K562 (cell line): ENCODE measurements at regions not wholly inside any gene's neighbourhood (a gene's known extent, or its start where the extent isn't known, plus 50 kb on each side); places are given as distances from the start of the nearest gene placed in this dataset.

Experiments
- ATAC-seq: fragments of 200-7000 bp; cut with Tn5 transposase; 3 replicates; pipeline ENCODE4 v1.9.1; 2020; ENCODE audit warnings: moderate library complexity
- BruUV-seq: library from RNA; stranded (reverse); fragments of 400-500 nt; replicated peaks from 2 replicates; lab custom pipeline; 2021; lab: Mats Ljungman, UMichigan
- CTCF ChIA-PET: fragments of 300-600 bp; formaldehyde crosslinking; extraction: SDS; loops from one replicate; lab custom pipeline; 2021; ENCODE audit warnings: low intra/inter-chr PET ratio; lab: Yijun Ruan, JAX
- POLR2A ChIA-PET: fragments of 300-600, 350-650 bp; sonication (Branson Sonifier 250); formaldehyde crosslinking; extraction: SDS; loops from one replicate; lab custom pipeline; 2021; ENCODE audit warnings: antibody characterized with exemption, inconsistent platforms; lab: Yijun Ruan, JAX
- DNase-seq, 4 experiments: peaks; one replicate each; pipeline versions ENCODE4 v3.0.0 to v3.0.0-alpha.2; 2011 to 2018; ENCODE audit warnings: low spot score in 3 of 4, mixed read lengths in 3 of 4; ENCODE audit errors: extremely low read depth in 1 of 4
- FAIRE-seq: peaks from 2 replicates; lab custom pipeline; 2011; peaks lifted over from hg19 to GRCh38; lab: Jason Lieb, UNC
- H2AFZ ChIP-seq: 2 replicates; pipeline ENCODE4 v1.6.0; 2011; ENCODE audit warnings: low read depth, low read length, control low read depth, inconsistent platforms
- H3K27ac ChIP-seq: fragments of 200-600 bp; 3 replicates; pipeline ENCODE4 v1.8.0; 2011; ENCODE audit warnings: low read depth, mild to moderate bottlenecking, control low read depth, inconsistent platforms, low read length, moderate library complexity, mixed read lengths; ENCODE audit errors: extremely low read depth
- H3K27me3 ChIP-seq, 2 experiments: fragments of 300-600 bp in 1 of 2; 2 replicates in 1 of 2; 3 replicates in 1 of 2; pipeline versions ENCODE4 v1.6.0 to v1.8.0; 2011; ENCODE audit warnings: inconsistent platforms in 2 of 2, low read length in 2 of 2, mild to moderate bottlenecking in 1 of 2, mixed read lengths in 1 of 2, moderate library complexity in 1 of 2; ENCODE audit not compliant: control insufficient read depth in 2 of 2, insufficient read depth in 2 of 2
- H3K36me3 ChIP-seq: fragments of 300-600 bp; 3 replicates; pipeline ENCODE4 v1.8.0; 2011; ENCODE audit warnings: mild to moderate bottlenecking, low read length, inconsistent platforms; ENCODE audit not compliant: control insufficient read depth, insufficient read depth
- H3K4me1 ChIP-seq, 2 experiments: fragments of 200-600 bp in 1 of 2; replicated peaks in 1 of 2; 2 replicates in 1 of 2; 3 replicates in 1 of 2; pipeline versions ENCODE4 v1.5.1 to v1.8.0; 2011; ENCODE audit warnings: inconsistent platforms in 2 of 2, low read length in 2 of 2, mild to moderate bottlenecking in 1 of 2, mixed read lengths in 1 of 2, moderate library complexity in 1 of 2; ENCODE audit not compliant: control insufficient read depth in 2 of 2, insufficient read depth in 2 of 2
- H3K4me2 ChIP-seq: 2 replicates; pipeline ENCODE4 v1.6.1; 2011; ENCODE audit warnings: low read length, control low read depth, inconsistent platforms, mixed read lengths; ENCODE audit not compliant: insufficient read depth
- H3K4me3 ChIP-seq: fragments of 200-600 bp; sonication (generic), shearing (Covaris generic); 2 replicates; pipeline ENCODE4 v1.5.1; 2016; ENCODE audit warnings: control low read depth, inconsistent platforms
- H3K79me2 ChIP-seq: fragments of 200-600 bp; 3 replicates; pipeline ENCODE4 v1.8.0; 2011; ENCODE audit warnings: low read length, inconsistent platforms; ENCODE audit not compliant: control insufficient read depth, insufficient read depth
- H3K9ac ChIP-seq, 2 experiments: 2 replicates each; pipeline versions ENCODE4 v1.6.0 to v1.6.1; 2011; ENCODE audit warnings: low read depth in 2 of 2, low read length in 2 of 2, control low read depth in 1 of 2, inconsistent platforms in 1 of 2, mild to moderate bottlenecking in 1 of 2, mixed read lengths in 1 of 2; ENCODE audit not compliant: insufficient read depth in 1 of 2
- H3K9me1 ChIP-seq: one replicate; pipeline ENCODE4 v1.6.0; 2011; ENCODE audit warnings: inconsistent platforms, mild to moderate bottlenecking, low read length, moderate library complexity; ENCODE audit not compliant: control insufficient read depth, insufficient read depth
- H3K9me3 ChIP-seq: replicated peaks from 2 replicates; pipeline ENCODE4 v1.5.1; 2011; ENCODE audit warnings: low read depth, low read length, inconsistent platforms; ENCODE audit not compliant: control insufficient read depth, insufficient read depth
- H4K20me1 ChIP-seq: replicated peaks from 2 replicates; pipeline ENCODE4 v1.6.1; 2011; ENCODE audit warnings: low read length, inconsistent platforms, mixed read lengths; ENCODE audit not compliant: control insufficient read depth, insufficient read depth
- ARNT ChIP-seq, 2 experiments: fragments of 450-650 bp; IDR thresholded peaks; 2 replicates each; pipeline ENCODE4 v1.6.1; 2016; ENCODE audit warnings: mild to moderate bottlenecking in 1 of 2
- HDAC1 ChIP-seq, 2 experiments: fragments of 450-650 bp; IDR thresholded peaks; 2 replicates each; pipeline ENCODE4 v1.6.1; 2016 to 2017; ENCODE audit warnings: inconsistent platforms in 1 of 2, mild to moderate bottlenecking in 1 of 2, moderate library complexity in 1 of 2
- LEF1 ChIP-seq: fragments of 450-650 bp; IDR thresholded peaks from 2 replicates; pipeline ENCODE4 v1.6.1; 2016; ENCODE audit warnings: mild to moderate bottlenecking
- NFIC ChIP-seq: fragments of 450-650 bp; IDR thresholded peaks from 2 replicates; pipeline ENCODE4 v1.6.1; 2017; ENCODE audit warnings: mild to moderate bottlenecking, inconsistent platforms
- RBM17 ChIP-seq: fragments of 200-400 bp; formaldehyde crosslinking; IDR thresholded peaks from 2 replicates; pipeline ENCODE4 v1.6.1; 2017; ENCODE audit warnings: low read depth, mild to moderate bottlenecking, low read length, borderline replicate concordance
- SAFB ChIP-seq: fragments of 200-400 bp; formaldehyde crosslinking; IDR thresholded peaks from 2 replicates; pipeline ENCODE4 v1.6.1; 2017; ENCODE audit warnings: low read depth, low read length, borderline replicate concordance
- TRIM28 ChIP-seq: fragments of 450-650 bp; IDR thresholded peaks from 2 replicates; pipeline ENCODE4 v1.6.1; 2017
- ZNF121 ChIP-seq: sonication (generic); formaldehyde crosslinking; conservative IDR thresholded peaks from 2 replicates; pipeline ENCODE4 v1.8.0; 2022; ENCODE audit warnings: missing genetic modification reagents
- ZNF253 ChIP-seq: fragments of 250-450 bp; sonication (Bioruptor Pico); conservative IDR thresholded peaks from 2 replicates; pipeline ENCODE4 v1.6.1; 2021; ENCODE audit warnings: mild to moderate bottlenecking
- WGBS: fragments of 100-300 bp; shearing (Covaris generic); methylation state at CpG from one replicate; pipeline ENCODE4 v1.1.6; 2016; ENCODE audit warnings: low coverage, mixed read lengths; ENCODE audit not compliant: insufficient coverage; ENCODE audit errors: missing lambda C conversion rate; 5-methylcytosine and 5-hydroxymethylcytosine counted together
- in situ Hi-C: fragments of 300-500 bp; cut with MboI; formaldehyde crosslinking; loops from 4 replicates; pipeline ENCODE4 v1.15.0; 2018; ENCODE audit warnings: inconsistent platforms, mixed read lengths
- intact Hi-C: fragments of 100-400 bp; cut with micrococcal nuclease; formaldehyde crosslinking; loops from 2 replicates; pipeline ENCODE4 v1.14.2; 2022
- TF ChIP-seq, protein P1 (sequence below): sonication (generic); formaldehyde crosslinking; IDR thresholded peaks from 2 replicates; pipeline ENCODE4 v1.8.0; 2022; ENCODE audit warnings: missing genetic modification reagents, mild to moderate bottlenecking, moderate library complexity, borderline replicate concordance

GRCh38 chr13:19071161-19071936 lies 110.3 kb downstream of the TUBA3C start:
- H3K79me2 ChIP-seq = no peaks in the 10 kb centered on the region
- H3K9ac ChIP-seq = no peak overlapping the region
- no peaks in the 10 kb centered on the region for H3K9me3 ChIP-seq
- H3K27me3 ChIP-seq = no peaks in the 10 kb centered on the region
- ATAC-seq (no peak), FAIRE-seq (no peak), DNase-seq (no peak)
- intact Hi-C loops (loop anchor here (10.0 kb wide), 1 partner anchor 57 kb away; no protein-coding TSS in a partner anchor), in situ Hi-C loops (no loop called here)
- no TSS peak for BruUV-seq
- 6% methylated on average over 6 of the region's 11 CpGs for WGBS
- no peak overlapping the region for H3K4me2 ChIP-seq
- H3K4me1 ChIP-seq = no peaks in the 10 kb centered on the region
- no peak overlapping the region for H3K27ac ChIP-seq
- H3K4me3 ChIP-seq = no peak overlapping the region
- TF ChIP-seq ZNF121 (CRISPR knock-in tag) = no peak
- no peak for TF ChIP-seq ZNF253
- no peak for TF ChIP-seq ARNT (IDR thresholded peaks at IDR 0.05)
- TF ChIP-seq, protein P1, sequence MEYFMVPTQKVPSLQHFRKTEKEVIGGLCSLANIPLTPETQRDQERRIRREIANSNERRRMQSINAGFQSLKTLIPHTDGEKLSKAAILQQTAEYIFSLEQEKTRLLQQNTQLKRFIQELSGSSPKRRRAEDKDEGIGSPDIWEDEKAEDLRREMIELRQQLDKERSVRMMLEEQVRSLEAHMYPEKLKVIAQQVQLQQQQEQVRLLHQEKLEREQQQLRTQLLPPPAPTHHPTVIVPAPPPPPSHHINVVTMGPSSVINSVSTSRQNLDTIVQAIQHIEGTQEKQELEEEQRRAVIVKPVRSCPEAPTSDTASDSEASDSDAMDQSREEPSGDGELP (CRISPR knock-in tag) = no peak
- TF ChIP-seq HDAC1 (IDR thresholded peaks at IDR 0.05) = no peak
- no peak for TF ChIP-seq LEF1
- TF ChIP-seq TRIM28 = no peak
- TF ChIP-seq SAFB = no peak
- no peak for TF ChIP-seq NFIC
- no peak for TF ChIP-seq RBM17
- no peak overlapping the region for H2AFZ ChIP-seq
- no peaks in the 10 kb centered on the region for H4K20me1 ChIP-seq
- no peaks in the 10 kb centered on the region for H3K36me3 ChIP-seq
- POLR2A ChIA-PET = interaction anchor here (0.7 kb wide), 1 partner anchor 562 kb away, joined by 5 read pairs; the partner anchor contains the start of gene MPHOSPH8
- H3K9me1 ChIP-seq = no peaks in the 10 kb centered on the region
- CTCF ChIA-PET = no interaction called here
